ENCODE measurements at regions not wholly inside any gene's neighbourhood (a gene's known extent, or its start where the extent isn't known, plus 50 kb on each side); places are given as distances from the start of the nearest gene placed in this dataset.

DNA sequence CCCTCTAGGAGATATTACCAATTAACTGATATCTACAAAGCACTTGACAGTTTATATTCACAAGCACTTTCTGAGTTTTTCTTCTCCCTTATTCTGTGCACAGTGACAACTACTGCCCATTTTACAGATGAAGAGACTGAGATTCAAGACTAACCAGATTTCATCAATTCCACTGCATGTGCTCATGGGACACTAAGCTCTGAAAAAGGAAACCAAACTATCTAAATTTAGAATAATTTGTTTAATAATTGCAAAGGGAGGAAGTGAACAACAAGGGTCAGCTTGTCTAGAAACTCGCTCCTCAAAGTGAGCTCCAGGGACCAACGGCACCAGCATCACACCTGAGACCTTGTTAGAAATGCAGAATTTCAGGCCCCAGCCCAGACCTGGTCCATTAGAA is 50.8 kb upstream of the MYLIP start:
- DNase-seq (ENCODE audit: low read depth, low spot score): no peak

DNA sequence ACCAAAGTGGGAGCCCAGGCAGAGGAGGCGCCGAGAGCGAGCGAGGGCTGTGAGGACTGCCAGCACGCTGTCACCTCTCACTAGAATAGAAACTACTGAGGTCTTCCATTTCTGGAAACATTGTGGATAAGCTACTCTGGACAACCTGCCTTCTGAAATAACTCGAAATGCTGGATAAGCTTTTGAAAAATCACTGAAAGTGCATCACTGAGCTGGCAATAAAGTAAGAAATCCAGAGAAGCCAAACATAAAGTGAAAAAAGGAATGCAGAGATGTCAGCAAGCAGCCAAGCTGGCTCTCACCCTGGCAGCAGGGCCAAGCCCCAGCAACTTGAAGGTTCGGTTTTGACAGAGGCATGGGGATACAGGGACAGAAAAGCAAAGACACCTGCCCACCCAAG is 59.2 kb upstream of the MYLIP start:
- DNase-seq (ENCODE audit: low read depth, low spot score): no peak

- DNase-seq (ENCODE audit: low read depth, low spot score): no peak
These were observed 59.7 kb upstream of the MYLIP start for GRCh38 chr6:16069222-16069621.

GRCh38 chr6:16067568-16067967 is 61.3 kb upstream of the MYLIP start:
- no peak for DNase-seq (ENCODE audit: low read depth, low spot score)

DNA sequence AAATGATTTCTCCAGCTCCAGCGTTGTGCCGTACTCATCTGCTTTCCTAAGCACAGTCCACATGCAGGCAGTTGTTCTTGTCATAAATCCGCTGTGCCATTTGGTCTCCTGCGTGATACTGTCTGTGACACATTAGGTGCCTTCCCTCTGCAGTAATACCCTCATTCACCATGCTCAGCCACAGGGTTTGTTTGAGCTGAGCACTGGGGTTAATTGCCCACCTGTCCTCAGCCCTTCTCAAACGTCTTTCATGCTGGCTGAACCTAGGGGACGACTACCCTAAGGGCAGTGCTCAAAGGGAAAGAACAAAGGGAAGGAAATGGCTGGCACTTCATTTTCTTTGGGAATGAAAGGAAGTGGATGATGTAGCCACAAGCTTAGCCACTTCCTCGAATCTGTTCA is 64.2 kb upstream of the MYLIP start:
- no peak for DNase-seq (ENCODE audit: low read depth, low spot score)

- DNase-seq (ENCODE audit: low read depth, low spot score): no peak
These were observed 65.3 kb upstream of the MYLIP start for GRCh38 chr6:16063580-16063979.

DNA sequence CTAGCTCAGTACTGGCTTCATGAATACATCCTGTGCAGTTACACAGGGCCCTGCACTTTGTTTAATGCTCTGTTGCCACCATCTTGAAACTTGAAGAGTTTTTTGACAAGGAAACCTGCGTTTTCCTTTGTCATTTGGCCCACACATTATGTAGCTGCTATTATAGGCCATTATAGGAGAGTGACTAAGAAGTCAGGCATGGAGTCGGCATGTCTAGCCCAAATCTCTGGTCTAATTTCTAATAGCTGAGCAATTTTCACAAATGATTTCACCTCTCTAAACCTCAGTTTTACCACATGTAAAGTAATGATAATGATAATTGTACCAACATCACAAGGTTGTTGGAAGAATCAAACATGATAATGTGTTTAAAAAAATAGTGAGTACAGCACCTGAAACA is 67.1 kb upstream of the MYLIP start:
- DNase-seq (ENCODE audit: low read depth, low spot score): peak; percentile 6

- no peak for DNase-seq (ENCODE audit: low read depth, low spot score)
These were observed 68.8 kb upstream of the MYLIP start for GRCh38 chr6:16060039-16060438.

DNA sequence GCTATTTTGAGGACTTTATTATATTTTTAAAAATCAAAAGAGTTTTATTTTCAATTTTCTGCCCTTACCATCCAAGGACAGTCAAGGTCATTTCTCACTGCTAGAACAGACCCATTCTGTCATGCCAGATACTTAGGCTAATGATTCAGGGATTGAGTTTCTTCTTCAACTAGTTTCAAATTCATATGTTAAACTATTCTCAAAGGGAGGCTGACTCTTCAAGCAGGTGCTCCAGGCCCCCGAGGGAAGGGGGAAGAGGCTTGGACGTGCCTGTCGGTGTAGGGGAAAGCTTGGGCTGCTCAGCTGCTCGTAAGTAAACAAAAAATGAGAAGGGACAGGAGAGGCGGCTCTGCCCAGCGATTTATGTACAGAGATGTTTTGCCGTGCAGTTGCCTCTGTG is 69.4 kb upstream of the MYLIP start:
- DNase-seq (ENCODE audit: low read depth, low spot score): no peak

GRCh38 chr6:16058929-16059345 is 69.9 kb upstream of the MYLIP start:
- DNase-seq (ENCODE audit: low read depth, low spot score): no peak

DNA sequence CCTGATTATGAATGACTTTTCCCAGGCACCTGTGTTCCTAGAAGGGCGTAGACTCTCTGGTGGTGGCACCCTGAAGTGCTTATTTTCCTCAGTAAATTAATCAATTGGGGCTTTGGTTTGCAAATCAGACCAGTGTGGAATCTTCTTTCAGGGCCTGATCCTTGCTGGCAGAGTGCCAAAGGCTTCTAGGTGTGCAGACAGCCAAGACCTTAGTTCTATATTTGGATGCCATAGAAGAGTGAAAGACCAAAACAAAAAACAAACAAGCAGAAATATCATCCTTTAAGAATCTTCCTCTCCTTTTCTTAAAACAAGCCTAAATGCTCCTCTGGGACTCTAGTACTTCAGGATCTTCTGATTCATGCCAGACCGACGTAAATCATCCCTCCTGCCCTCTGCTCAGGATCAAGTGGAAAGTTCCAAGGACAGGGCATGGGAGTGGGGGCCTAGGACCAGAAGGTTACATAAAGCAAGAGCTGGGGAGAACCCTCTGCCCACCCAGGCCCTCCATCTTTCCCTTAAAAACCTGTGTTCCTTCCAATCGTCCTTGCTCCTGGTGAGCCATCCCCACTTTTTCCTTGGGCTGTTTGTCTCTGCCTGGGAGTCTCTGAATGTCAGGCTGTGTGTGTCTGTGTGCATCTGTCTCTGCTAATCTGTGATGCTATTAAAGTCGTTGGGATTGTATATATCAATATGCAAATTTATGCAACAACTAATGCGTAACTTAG is 70.5 kb upstream of the MYLIP start:
- DNase-seq (ENCODE audit: low read depth, low spot score): no peak

DNA sequence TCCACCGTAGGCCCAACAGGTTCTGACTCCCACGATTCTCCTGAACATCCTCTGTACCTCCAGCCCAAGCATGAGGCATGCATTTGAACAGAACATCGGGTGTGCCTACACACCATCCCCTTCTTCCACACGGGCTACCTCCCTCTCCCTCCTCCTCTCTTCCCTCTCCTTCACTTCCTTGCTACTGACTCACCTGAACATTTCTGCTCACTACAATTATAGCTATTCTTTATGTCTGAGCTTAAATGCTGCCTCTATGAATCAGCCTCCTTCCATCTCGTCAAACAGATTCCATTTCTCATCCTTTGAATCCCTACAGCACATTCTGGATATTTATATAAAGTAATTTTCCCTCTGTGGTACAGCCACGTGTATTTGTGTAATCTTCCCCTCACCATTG is 71.4 kb upstream of the MYLIP start:
- no peak for DNase-seq (ENCODE audit: low read depth, low spot score)

GRCh38 chr6:16056263-16056870 is 72.5 kb upstream of the MYLIP start:
- DNase-seq (ENCODE audit: low read depth, low spot score): no peak

GRCh38 chr6:16055852-16056251 is 73.0 kb upstream of the MYLIP start:
- DNase-seq (ENCODE audit: low read depth, low spot score): no peak

- DNase-seq (ENCODE audit: low read depth, low spot score): peak; percentile 40
These were observed 79.7 kb upstream of the MYLIP start for GRCh38 chr6:16049168-16049567.

GRCh38 chr6:16048221-16048620 is 80.7 kb upstream of the MYLIP start:
- DNase-seq (ENCODE audit: low read depth, low spot score): no peak

DNA sequence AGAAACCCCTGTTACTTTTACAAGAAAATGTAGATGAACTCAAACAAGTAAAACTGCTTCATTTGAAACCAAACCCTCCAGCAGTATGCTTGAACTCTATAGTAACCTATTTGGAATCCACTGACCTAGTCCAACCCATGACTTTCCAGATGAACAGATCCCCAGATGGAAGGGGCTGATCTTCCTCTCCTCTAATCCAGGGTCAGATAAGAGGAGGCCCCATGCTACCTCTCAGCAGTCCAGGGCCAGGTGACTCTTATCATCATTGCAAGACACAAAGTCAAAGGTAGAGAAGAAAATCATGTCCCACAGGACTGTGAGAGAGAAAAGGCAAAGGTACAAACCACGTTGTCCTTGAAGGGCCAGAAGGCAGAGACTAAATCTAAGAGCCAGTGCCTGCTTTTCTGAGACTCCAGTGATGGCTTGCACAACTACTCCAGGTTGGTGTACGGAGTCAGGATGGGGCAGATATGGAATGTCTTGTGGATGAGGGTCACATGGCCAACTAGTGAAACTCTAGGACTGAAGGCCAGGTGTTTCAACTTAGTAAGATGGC is 81.4 kb upstream of the MYLIP start:
- no peak for DNase-seq (ENCODE audit: low read depth, low spot score)

DNA sequence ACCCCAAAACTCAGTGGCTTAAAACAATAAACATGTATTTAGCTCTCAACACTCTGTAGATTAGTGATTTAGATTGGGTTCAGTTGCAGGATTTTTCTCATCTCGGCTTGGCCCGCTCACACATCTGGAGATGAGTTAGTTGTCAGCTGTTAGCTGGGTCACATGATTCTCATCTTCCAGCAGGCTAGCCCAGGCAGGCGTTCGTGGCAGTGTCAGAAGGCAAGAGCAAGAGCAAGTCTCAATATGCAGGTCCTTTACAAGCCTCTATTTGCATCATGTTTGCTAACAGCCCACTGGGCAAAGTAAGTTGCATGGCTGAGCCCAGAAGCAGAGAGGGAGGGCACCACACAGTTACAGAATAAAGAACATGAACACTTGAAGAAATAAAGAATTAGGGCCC is 83.6 kb upstream of the MYLIP start:
- no peak for DNase-seq (ENCODE audit: low read depth, low spot score)

- no peak for DNase-seq (ENCODE audit: low read depth, low spot score)
These were observed 84.7 kb upstream of the MYLIP start for GRCh38 chr6:16044211-16044643.

DNA sequence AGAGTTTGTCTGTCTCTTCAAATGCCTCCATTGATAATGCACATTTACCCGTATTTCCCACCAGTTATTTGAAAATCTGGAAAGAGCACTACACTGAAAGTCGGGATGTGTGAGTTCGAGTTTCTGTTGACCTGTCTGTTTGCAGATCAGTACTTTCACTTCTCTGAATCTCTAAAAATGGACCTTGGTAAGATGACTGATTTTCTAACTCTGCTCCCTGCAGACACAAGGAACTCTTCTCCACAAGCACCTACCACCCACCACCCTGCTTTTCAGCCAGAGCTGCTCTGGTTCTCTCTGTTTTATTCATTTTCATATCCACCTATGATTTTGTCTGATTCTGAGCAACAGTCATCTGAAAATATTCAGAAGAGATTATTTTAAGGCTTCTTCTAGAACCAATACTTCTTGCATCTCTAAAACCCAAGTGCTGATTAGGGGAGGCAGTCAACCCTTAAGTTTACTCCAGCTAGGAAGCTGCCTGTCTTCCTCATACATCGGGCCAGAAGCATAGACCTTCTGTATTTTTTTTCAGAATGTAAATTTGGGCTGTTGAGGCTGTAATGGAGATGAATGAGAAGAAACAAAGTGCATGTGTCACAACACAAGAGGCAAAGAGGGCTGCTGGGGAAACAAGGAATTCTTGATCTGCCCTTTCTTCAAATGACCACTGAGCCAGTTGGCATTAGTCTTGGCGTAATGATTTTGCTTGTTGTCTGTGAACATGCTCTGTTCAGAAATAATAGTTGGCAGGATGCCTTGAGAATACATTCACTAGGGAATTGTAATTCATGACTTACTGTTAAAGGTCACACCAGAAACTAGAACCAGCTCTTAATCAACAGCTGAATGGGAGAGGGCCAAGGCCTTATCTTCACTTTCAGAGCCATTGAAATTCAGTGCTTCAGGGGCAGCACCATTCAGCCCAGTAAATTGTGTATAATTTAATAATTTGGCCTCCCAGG is 85.4 kb upstream of the MYLIP start:
- no peak for DNase-seq (ENCODE audit: low read depth, low spot score)

DNA sequence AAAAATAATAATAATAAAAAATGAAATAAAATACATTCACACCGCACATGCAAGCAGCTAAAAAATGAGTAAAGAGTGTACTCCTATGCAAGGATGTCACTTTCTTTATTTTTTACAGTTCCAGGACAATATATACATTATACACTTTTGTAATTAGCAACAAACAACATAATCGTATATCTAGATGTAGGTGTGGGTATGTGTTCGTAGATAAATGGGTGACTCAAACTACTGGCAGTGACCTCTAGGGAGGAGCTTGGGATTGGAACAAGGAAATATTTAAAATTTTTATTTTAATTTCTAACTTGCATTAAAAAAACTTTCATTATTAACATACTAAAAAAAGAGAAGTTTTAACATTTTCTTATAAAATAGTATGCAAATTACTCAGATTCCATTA is 86.1 kb upstream of the MYLIP start:
- DNase-seq (ENCODE audit: low read depth, low spot score): no peak

- no peak for DNase-seq (ENCODE audit: low read depth, low spot score)
These were observed 87.6 kb upstream of the MYLIP start for GRCh38 chr6:16041327-16041726.

Data from astrocyte of the hippocampus (primary cell).